NT2/D1 (cell line): ENCODE measurements at regions not wholly inside any gene's neighbourhood (a gene's known extent, or its start where the extent isn't known, plus 50 kb on each side); places are given as distances from the start of the nearest gene placed in this dataset.

Experiments
- SUZ12 ChIP-seq: IDR thresholded peaks from 2 replicates; pipeline ENCODE4 v1.6.1; 2011; ENCODE audit not compliant: insufficient read length, insufficient read depth; ENCODE audit errors: extremely low read depth
- YY1 ChIP-seq: IDR thresholded peaks from 2 replicates; pipeline ENCODE4 v1.6.1; 2011; ENCODE audit not compliant: insufficient read length, insufficient read depth
- ZNF274 ChIP-seq: IDR thresholded peaks from 2 replicates; pipeline ENCODE4 v1.6.1; 2011; ENCODE audit warnings: mild to moderate bottlenecking, low read depth, low read length

DNA sequence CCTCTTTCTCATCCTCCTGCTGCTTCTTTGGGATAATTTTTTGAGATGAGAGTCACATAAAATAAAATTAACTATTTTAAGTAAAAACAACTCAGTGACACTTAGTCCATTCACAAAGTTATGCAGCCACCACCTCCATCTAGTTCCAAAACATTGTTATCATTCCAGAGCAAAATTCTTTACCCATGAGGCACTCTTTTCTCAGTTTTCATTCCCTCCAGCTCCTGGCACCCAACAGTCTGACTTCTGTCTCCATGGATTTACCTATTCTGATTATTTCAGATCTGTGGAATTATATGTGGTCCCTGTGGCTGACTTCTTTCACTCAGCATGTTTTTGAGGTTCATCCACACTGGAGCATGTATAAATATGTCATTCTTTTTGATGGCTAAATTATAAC lies 239.9 kb upstream of the DYNLRB2 start:
- TF ChIP-seq ZNF274 (no peak), YY1 (no peak), SUZ12 (no peak)
